Liver (tissue), 8 donors: ENCODE measurements at regions not wholly inside any gene's neighbourhood (a gene's known extent, or its start where the extent isn't known, plus 50 kb on each side); places are given as distances from the start of the nearest gene placed in this dataset.

Experiments
- DNase-seq: peaks from one replicate; pipeline ENCODE4 v3.0.0-alpha.2; 2017; ENCODE audit warnings: low spot score
- H3K27ac ChIP-seq, 2 donors: one replicate each; pipeline ENCODE4 v1.7.0; 2013; ENCODE audit warnings: inconsistent platforms in 2 of 2, low read length in 2 of 2, control low read depth in 1 of 2, low read depth in 1 of 2, mild to moderate bottlenecking in 1 of 2
- H3K27me3 ChIP-seq, 4 donors: one replicate each; pipeline versions ENCODE4 v1.6.1 to v1.7.0; 2013; ENCODE audit warnings: low read length in 3 of 4, inconsistent platforms in 1 of 4, mild to moderate bottlenecking in 1 of 4, moderate library complexity in 1 of 4; ENCODE audit not compliant: control insufficient read depth in 4 of 4, insufficient read depth in 4 of 4
- H3K36me3 ChIP-seq, 4 donors: one replicate each; pipeline versions ENCODE4 v1.6.1 to v1.7.0; 2013; ENCODE audit warnings: low read length in 3 of 4, mild to moderate bottlenecking in 3 of 4, low read depth in 1 of 4, moderate library complexity in 1 of 4; ENCODE audit not compliant: control insufficient read depth in 4 of 4, insufficient read depth in 3 of 4
- H3K4me1 ChIP-seq, 4 donors: one replicate each; pipeline versions ENCODE4 v1.6.1 to v1.7.0; 2013; ENCODE audit warnings: low read length in 3 of 4, mild to moderate bottlenecking in 3 of 4, moderate library complexity in 1 of 4; ENCODE audit not compliant: control insufficient read depth in 4 of 4, insufficient read depth in 4 of 4
- H3K4me3 ChIP-seq, 3 donors: one replicate each; pipeline versions ENCODE4 v1.6.1 to v1.7.0; 2013; ENCODE audit warnings: low read length in 3 of 3, control low read depth in 1 of 3, low read depth in 1 of 3, mild to moderate bottlenecking in 1 of 3
- H3K9ac ChIP-seq, 2 donors: one replicate each; pipeline ENCODE4 v1.7.0; 2013; ENCODE audit warnings: low read length in 2 of 2, mild to moderate bottlenecking in 2 of 2, moderate library complexity in 2 of 2, control low read depth in 1 of 2, low read depth in 1 of 2
- H3K9me3 ChIP-seq, 4 donors: one replicate each; pipeline versions ENCODE4 v1.6.1 to v1.7.0; 2013; ENCODE audit warnings: low read length in 3 of 4; ENCODE audit not compliant: control insufficient read depth in 4 of 4
- EGR1 ChIP-seq, 2 donors: IDR thresholded peaks; 2 replicates each; pipeline ENCODE4 v1.6.1; 2016 to 2018; ENCODE audit warnings: antibody characterized with exemption in 2 of 2, low read depth in 2 of 2
- FOXA1 ChIP-seq: IDR thresholded peaks from 2 replicates; pipeline ENCODE4 v1.6.1; 2016; ENCODE audit warnings: antibody characterized with exemption
- FOXA2 ChIP-seq: IDR thresholded peaks from 2 replicates; pipeline ENCODE4 v1.6.1; 2016; ENCODE audit warnings: antibody characterized with exemption
- GABPA ChIP-seq, 2 donors: IDR thresholded peaks in 1 of 2; conservative IDR thresholded peaks in 1 of 2; 2 replicates each; pipeline ENCODE4 v1.6.1; 2016; ENCODE audit warnings: antibody characterized with exemption in 2 of 2, mild to moderate bottlenecking in 1 of 2, moderate library complexity in 1 of 2
- HNF4A ChIP-seq, 2 donors: conservative IDR thresholded peaks; 2 replicates each; pipeline ENCODE4 v1.6.1; 2016; ENCODE audit warnings: antibody characterized with exemption in 2 of 2, mild to moderate bottlenecking in 2 of 2
- HNF4G ChIP-seq: IDR thresholded peaks from 2 replicates; pipeline ENCODE4 v1.6.1; 2016; ENCODE audit warnings: antibody characterized with exemption
- JUND ChIP-seq, 2 donors: IDR thresholded peaks; 2 replicates each; pipeline ENCODE4 v1.6.1; 2016; ENCODE audit warnings: antibody characterized with exemption in 2 of 2
- NR2F2 ChIP-seq: IDR thresholded peaks from 2 replicates; pipeline ENCODE4 v1.6.1; 2016; ENCODE audit warnings: antibody characterized with exemption
- RAD21 ChIP-seq, 2 donors: IDR thresholded peaks; 2 replicates each; pipeline ENCODE4 v1.6.1; 2016; ENCODE audit warnings: antibody characterized with exemption in 2 of 2, mild to moderate bottlenecking in 2 of 2
- RXRA ChIP-seq, 2 donors: IDR thresholded peaks; 2 replicates each; pipeline ENCODE4 v1.6.1; 2017 to 2018; ENCODE audit warnings: antibody characterized with exemption in 2 of 2, mild to moderate bottlenecking in 1 of 2
- SP1 ChIP-seq: IDR thresholded peaks from 2 replicates; pipeline ENCODE4 v1.6.1; 2018; ENCODE audit warnings: antibody characterized with exemption, mild to moderate bottlenecking
- TAF1 ChIP-seq: conservative IDR thresholded peaks from 2 replicates; pipeline ENCODE4 v1.6.1; 2016; ENCODE audit warnings: antibody characterized with exemption, mild to moderate bottlenecking
- YY1 ChIP-seq: IDR thresholded peaks from 2 replicates; pipeline ENCODE4 v1.6.1; 2016; ENCODE audit warnings: antibody characterized with exemption, mild to moderate bottlenecking
- WGBS: extraction: QIAGEN DNeasy Blood & Tissue Kit; methylation state at CpG from one replicate; pipeline ENCODE4 v1.1.7; 2013; 5-methylcytosine and 5-hydroxymethylcytosine counted together
- TF ChIP-seq, protein P1 (sequence below): IDR thresholded peaks from 2 replicates; pipeline ENCODE4 v1.6.1; 2016; ENCODE audit warnings: antibody characterized with exemption, mild to moderate bottlenecking
- TF ChIP-seq, protein P2 (sequence below): IDR thresholded peaks from 2 replicates; pipeline ENCODE4 v1.6.1; 2016; ENCODE audit warnings: antibody characterized with exemption
- TF ChIP-seq, protein P3 (sequence below): fragments of 150-350 bp; IDR thresholded peaks from 2 replicates; pipeline ENCODE4 v1.5.1; 2017; ENCODE audit warnings: improper control_type of control experiment, low read depth, low read length; ENCODE audit not compliant: missing input control
- TF ChIP-seq, protein P4 (sequence below): IDR thresholded peaks from 2 replicates; pipeline ENCODE4 v1.6.1; 2016; ENCODE audit warnings: antibody characterized with exemption
- TF ChIP-seq, protein P5 (sequence below): IDR thresholded peaks from 2 replicates; pipeline ENCODE4 v1.6.1; 2016; ENCODE audit warnings: antibody characterized with exemption
- donor health status: healthy.
- donor health status: healthy.
- donor health status: healthy.
- donor health status: healthy.
- donor health status: healthy.

- Histone ChIP-seq H3K27me3 (no peaks in the 10 kb centered on the region), H3K4me3 (no peak overlapping the region), H3K4me1 (no peaks in the 10 kb centered on the region), H3K9me3 (no peaks in the 10 kb centered on the region), H3K27ac (no peak overlapping the region), H3K9ac (no peak overlapping the region), H3K36me3 (no peaks in the 10 kb centered on the region)
- WGBS, result 92% methylated on average over 1 of the region's 1 CpG
- DNase-seq, result no peak
- TF ChIP-seq YY1 (no peak), EGR1 (IDR thresholded peaks at IDR 0.05; ENCODE audit: low read depth in 2 of 2) (no peak), NR2F2 (no peak), RXRA (IDR thresholded peaks at IDR 0.05) (no peak), TAF1 (no peak), JUND (IDR thresholded peaks at IDR 0.05) (no peak), FOXA2 (no peak), HNF4A (conservative IDR thresholded peaks at IDR 0.05) (no peak), SP1 (no peak), RAD21 (IDR thresholded peaks at IDR 0.05) (no peak), GABPA (IDR thresholded peaks at IDR 0.05 in 1 of 2, conservative IDR thresholded peaks at IDR 0.05 in 1 of 2) (no peak), HNF4G (no peak), FOXA1 (no peak)
- TF ChIP-seq, protein P1, sequence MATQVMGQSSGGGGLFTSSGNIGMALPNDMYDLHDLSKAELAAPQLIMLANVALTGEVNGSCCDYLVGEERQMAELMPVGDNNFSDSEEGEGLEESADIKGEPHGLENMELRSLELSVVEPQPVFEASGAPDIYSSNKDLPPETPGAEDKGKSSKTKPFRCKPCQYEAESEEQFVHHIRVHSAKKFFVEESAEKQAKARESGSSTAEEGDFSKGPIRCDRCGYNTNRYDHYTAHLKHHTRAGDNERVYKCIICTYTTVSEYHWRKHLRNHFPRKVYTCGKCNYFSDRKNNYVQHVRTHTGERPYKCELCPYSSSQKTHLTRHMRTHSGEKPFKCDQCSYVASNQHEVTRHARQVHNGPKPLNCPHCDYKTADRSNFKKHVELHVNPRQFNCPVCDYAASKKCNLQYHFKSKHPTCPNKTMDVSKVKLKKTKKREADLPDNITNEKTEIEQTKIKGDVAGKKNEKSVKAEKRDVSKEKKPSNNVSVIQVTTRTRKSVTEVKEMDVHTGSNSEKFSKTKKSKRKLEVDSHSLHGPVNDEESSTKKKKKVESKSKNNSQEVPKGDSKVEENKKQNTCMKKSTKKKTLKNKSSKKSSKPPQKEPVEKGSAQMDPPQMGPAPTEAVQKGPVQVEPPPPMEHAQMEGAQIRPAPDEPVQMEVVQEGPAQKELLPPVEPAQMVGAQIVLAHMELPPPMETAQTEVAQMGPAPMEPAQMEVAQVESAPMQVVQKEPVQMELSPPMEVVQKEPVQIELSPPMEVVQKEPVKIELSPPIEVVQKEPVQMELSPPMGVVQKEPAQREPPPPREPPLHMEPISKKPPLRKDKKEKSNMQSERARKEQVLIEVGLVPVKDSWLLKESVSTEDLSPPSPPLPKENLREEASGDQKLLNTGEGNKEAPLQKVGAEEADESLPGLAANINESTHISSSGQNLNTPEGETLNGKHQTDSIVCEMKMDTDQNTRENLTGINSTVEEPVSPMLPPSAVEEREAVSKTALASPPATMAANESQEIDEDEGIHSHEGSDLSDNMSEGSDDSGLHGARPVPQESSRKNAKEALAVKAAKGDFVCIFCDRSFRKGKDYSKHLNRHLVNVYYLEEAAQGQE, result no peak
- TF ChIP-seq, protein P2, sequence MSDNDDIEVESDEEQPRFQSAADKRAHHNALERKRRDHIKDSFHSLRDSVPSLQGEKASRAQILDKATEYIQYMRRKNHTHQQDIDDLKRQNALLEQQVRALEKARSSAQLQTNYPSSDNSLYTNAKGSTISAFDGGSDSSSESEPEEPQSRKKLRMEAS, result no peak
- TF ChIP-seq, protein P3, sequence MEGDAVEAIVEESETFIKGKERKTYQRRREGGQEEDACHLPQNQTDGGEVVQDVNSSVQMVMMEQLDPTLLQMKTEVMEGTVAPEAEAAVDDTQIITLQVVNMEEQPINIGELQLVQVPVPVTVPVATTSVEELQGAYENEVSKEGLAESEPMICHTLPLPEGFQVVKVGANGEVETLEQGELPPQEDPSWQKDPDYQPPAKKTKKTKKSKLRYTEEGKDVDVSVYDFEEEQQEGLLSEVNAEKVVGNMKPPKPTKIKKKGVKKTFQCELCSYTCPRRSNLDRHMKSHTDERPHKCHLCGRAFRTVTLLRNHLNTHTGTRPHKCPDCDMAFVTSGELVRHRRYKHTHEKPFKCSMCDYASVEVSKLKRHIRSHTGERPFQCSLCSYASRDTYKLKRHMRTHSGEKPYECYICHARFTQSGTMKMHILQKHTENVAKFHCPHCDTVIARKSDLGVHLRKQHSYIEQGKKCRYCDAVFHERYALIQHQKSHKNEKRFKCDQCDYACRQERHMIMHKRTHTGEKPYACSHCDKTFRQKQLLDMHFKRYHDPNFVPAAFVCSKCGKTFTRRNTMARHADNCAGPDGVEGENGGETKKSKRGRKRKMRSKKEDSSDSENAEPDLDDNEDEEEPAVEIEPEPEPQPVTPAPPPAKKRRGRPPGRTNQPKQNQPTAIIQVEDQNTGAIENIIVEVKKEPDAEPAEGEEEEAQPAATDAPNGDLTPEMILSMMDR, result no peak
- TF ChIP-seq, protein P4, sequence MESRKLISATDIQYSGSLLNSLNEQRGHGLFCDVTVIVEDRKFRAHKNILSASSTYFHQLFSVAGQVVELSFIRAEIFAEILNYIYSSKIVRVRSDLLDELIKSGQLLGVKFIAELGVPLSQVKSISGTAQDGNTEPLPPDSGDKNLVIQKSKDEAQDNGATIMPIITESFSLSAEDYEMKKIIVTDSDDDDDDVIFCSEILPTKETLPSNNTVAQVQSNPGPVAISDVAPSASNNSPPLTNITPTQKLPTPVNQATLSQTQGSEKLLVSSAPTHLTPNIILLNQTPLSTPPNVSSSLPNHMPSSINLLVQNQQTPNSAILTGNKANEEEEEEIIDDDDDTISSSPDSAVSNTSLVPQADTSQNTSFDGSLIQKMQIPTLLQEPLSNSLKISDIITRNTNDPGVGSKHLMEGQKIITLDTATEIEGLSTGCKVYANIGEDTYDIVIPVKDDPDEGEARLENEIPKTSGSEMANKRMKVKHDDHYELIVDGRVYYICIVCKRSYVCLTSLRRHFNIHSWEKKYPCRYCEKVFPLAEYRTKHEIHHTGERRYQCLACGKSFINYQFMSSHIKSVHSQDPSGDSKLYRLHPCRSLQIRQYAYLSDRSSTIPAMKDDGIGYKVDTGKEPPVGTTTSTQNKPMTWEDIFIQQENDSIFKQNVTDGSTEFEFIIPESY, result no peak
- TF ChIP-seq, protein P5, sequence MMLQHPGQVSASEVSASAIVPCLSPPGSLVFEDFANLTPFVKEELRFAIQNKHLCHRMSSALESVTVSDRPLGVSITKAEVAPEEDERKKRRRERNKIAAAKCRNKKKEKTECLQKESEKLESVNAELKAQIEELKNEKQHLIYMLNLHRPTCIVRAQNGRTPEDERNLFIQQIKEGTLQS, result no peak
These were observed 156.6 kb downstream of the TLR4 start for GRCh38 chr9:117860849-117861248.
